B cell (primary cell): ENCODE measurements at regions not wholly inside any gene's neighbourhood (a gene's known extent, or its start where the extent isn't known, plus 50 kb on each side); places are given as distances from the start of the nearest gene placed in this dataset.

Experiments
- EZH2 ChIP-seq: IDR thresholded peaks from 2 replicates; pipeline ENCODE4 v1.6.1; 2012; ENCODE audit warnings: borderline replicate concordance, low read depth, mild to moderate bottlenecking, moderate library complexity, low read length; ENCODE audit not compliant: insufficient read depth, poor library complexity, severe bottlenecking
- TF ChIP-seq, protein P1 (sequence below): fragments of 200-600 bp; IDR thresholded peaks from one replicate; pipeline ENCODE4 v1.8.0; 2022; ENCODE audit warnings: antibody characterized with exemption, mild to moderate bottlenecking

GRCh38 chr2:8328217-8328616 is 353.6 kb upstream of the ID2 start:
- TF ChIP-seq, protein P1, sequence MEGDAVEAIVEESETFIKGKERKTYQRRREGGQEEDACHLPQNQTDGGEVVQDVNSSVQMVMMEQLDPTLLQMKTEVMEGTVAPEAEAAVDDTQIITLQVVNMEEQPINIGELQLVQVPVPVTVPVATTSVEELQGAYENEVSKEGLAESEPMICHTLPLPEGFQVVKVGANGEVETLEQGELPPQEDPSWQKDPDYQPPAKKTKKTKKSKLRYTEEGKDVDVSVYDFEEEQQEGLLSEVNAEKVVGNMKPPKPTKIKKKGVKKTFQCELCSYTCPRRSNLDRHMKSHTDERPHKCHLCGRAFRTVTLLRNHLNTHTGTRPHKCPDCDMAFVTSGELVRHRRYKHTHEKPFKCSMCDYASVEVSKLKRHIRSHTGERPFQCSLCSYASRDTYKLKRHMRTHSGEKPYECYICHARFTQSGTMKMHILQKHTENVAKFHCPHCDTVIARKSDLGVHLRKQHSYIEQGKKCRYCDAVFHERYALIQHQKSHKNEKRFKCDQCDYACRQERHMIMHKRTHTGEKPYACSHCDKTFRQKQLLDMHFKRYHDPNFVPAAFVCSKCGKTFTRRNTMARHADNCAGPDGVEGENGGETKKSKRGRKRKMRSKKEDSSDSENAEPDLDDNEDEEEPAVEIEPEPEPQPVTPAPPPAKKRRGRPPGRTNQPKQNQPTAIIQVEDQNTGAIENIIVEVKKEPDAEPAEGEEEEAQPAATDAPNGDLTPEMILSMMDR: no peak
- no peak for TF ChIP-seq EZH2
